Endothelial cell of umbilical vein (primary cell): ENCODE measurements at regions not wholly inside any gene's neighbourhood (a gene's known extent, or its start where the extent isn't known, plus 50 kb on each side); places are given as distances from the start of the nearest gene placed in this dataset.

Experiments used
- BruUV-seq: library from RNA; stranded (reverse); fragments of 400-500 nt; replicated peaks from 2 replicates; lab custom pipeline; 2021; lab: Mats Ljungman, UMichigan
- CTCF ChIA-PET: fragments of 300-600, 350-600 bp; sonication (Branson Sonifier 250); formaldehyde crosslinking; loops from one replicate; lab custom pipeline; 2021; ENCODE audit warnings: antibody characterized with exemption, inconsistent platforms; lab: Charles Lee
- POLR2A ChIA-PET: fragments of 300-600, 350-600 bp; sonication (Branson Sonifier 250); formaldehyde crosslinking; loops from one replicate; lab custom pipeline; 2021; ENCODE audit warnings: antibody characterized with exemption, inconsistent platforms; lab: Charles Lee
- DNase-seq: peaks from one replicate; pipeline ENCODE4 v3.0.0-alpha.2; 2011; ENCODE audit warnings: low read depth, low spot score
- FAIRE-seq: peaks from 2 replicates; lab custom pipeline; 2011; peaks lifted over from hg19 to GRCh38; lab: Jason Lieb, UNC
- H2AFZ ChIP-seq: 2 replicates; pipeline ENCODE4 v1.6.0; 2012; ENCODE audit warnings: low read depth, low read length, control low read depth, inconsistent platforms
- H3K27ac ChIP-seq: 2 replicates; pipeline ENCODE4 v1.5.1; 2011; ENCODE audit warnings: low read depth, mild to moderate bottlenecking, control low read depth, low read length, moderate library complexity; ENCODE audit not compliant: insufficient read depth
- H3K27me3 ChIP-seq, 2 experiments: 2 replicates each; pipeline versions ENCODE4 v1.6.0 to v1.6.1; 2011; ENCODE audit warnings: low read length in 2 of 2, mixed read lengths in 1 of 2; ENCODE audit not compliant: control insufficient read depth in 2 of 2, insufficient read depth in 2 of 2
- H3K36me3 ChIP-seq, 2 experiments: 2 replicates in 1 of 2; 3 replicates in 1 of 2; pipeline ENCODE4 v1.5.1; 2011; ENCODE audit warnings: low read length in 2 of 2, mild to moderate bottlenecking in 1 of 2, moderate library complexity in 1 of 2; ENCODE audit not compliant: control insufficient read depth in 2 of 2, insufficient read depth in 2 of 2; ENCODE audit errors: extremely low read depth in 1 of 2
- H3K4me1 ChIP-seq: 3 replicates; pipeline ENCODE4 v1.5.1; 2011; ENCODE audit warnings: mild to moderate bottlenecking, low read length; ENCODE audit not compliant: control insufficient read depth, insufficient read depth; ENCODE audit errors: extremely low read depth
- H3K4me2 ChIP-seq: 2 replicates; pipeline ENCODE4 v1.6.1; 2011; ENCODE audit warnings: low read length, control low read depth, mixed read lengths; ENCODE audit not compliant: insufficient read depth
- H3K4me3 ChIP-seq, 3 experiments: fragments of 200-600 bp in 1 of 3; sonication (generic), shearing (Covaris generic) in 1 of 3; replicated peaks in 1 of 3; 2 replicates each; pipeline ENCODE4 v1.5.1; 2011 to 2016; ENCODE audit warnings: control low read depth in 3 of 3, low read length in 3 of 3, mild to moderate bottlenecking in 2 of 3, inconsistent platforms in 1 of 3, low read depth in 1 of 3, moderate library complexity in 1 of 3; ENCODE audit not compliant: insufficient read depth in 1 of 3
- H3K79me2 ChIP-seq: 2 replicates; pipeline ENCODE4 v1.6.0; 2012; ENCODE audit warnings: low read length, inconsistent platforms; ENCODE audit not compliant: control insufficient read depth, insufficient read depth
- H3K9ac ChIP-seq: replicated peaks from 2 replicates; pipeline ENCODE3; 2011; ENCODE audit warnings: low read length, control low read depth; ENCODE audit not compliant: insufficient read depth; ENCODE audit errors: extremely low read depth
- H3K9me1 ChIP-seq: replicated peaks from 3 replicates; pipeline ENCODE4 v1.6.0; 2011; ENCODE audit warnings: mild to moderate bottlenecking, low read length; ENCODE audit not compliant: control insufficient read depth, insufficient read depth; ENCODE audit errors: extremely low read depth
- H3K9me3 ChIP-seq: replicated peaks from 2 replicates; pipeline ENCODE4 v1.5.1; 2012; ENCODE audit warnings: low read length, inconsistent platforms; ENCODE audit not compliant: control insufficient read depth, insufficient read depth
- H4K20me1 ChIP-seq: replicated peaks from 2 replicates; pipeline ENCODE3; 2011; ENCODE audit warnings: mild to moderate bottlenecking, low read length; ENCODE audit not compliant: control insufficient read depth, insufficient read depth; ENCODE audit errors: extremely low read depth
- EZH2 ChIP-seq: IDR thresholded peaks from 2 replicates; pipeline ENCODE4 v1.6.1; 2012; ENCODE audit warnings: borderline replicate concordance, low read depth, mild to moderate bottlenecking, moderate library complexity, low read length, inconsistent platforms; ENCODE audit not compliant: severe bottlenecking
- FOS ChIP-seq: IDR thresholded peaks from 2 replicates; pipeline ENCODE4 v1.6.1; 2011; ENCODE audit warnings: mild to moderate bottlenecking, low read length, moderate library complexity, borderline replicate concordance; ENCODE audit not compliant: insufficient read depth
- GATA2 ChIP-seq: IDR thresholded peaks from 2 replicates; pipeline ENCODE4 v1.7.0; 2011; ENCODE audit warnings: low read depth, mild to moderate bottlenecking, moderate library complexity, mixed read lengths, low read length; ENCODE audit not compliant: insufficient read length, insufficient read depth
- JUN ChIP-seq: IDR thresholded peaks from 2 replicates; pipeline ENCODE4 v1.6.1; 2011; ENCODE audit warnings: borderline replicate concordance, low read depth; ENCODE audit not compliant: insufficient read length, insufficient read depth
- MYC ChIP-seq: IDR thresholded peaks from one replicate; pipeline ENCODE4 v1.6.1; 2011; ENCODE audit warnings: mild to moderate bottlenecking, low read depth, low read length
- POLR2A ChIP-seq: IDR thresholded peaks from 2 replicates; pipeline ENCODE4 v1.6.1; 2012; ENCODE audit warnings: low read depth, mild to moderate bottlenecking, control low read depth, low read length
- POLR2AphosphoS5 ChIP-seq: IDR thresholded peaks from 2 replicates; pipeline ENCODE4 v1.6.1; 2012; ENCODE audit warnings: low read depth, mild to moderate bottlenecking, control low read depth, low read length, moderate library complexity; ENCODE audit not compliant: insufficient read depth
- dilution Hi-C: fragments of 300-500 bp; cut with MboI; formaldehyde crosslinking; loops from one replicate; pipeline ENCODE4 v1.15.0; 2019; ENCODE audit warnings: low sequenced_read_pairs; ENCODE audit not compliant: extremely low pct_ligation_motif_present
- intact Hi-C: fragments of 100-400 bp; cut with micrococcal nuclease; formaldehyde crosslinking; loops from one replicate; pipeline ENCODE4 v1.10.0; 2022
- TF ChIP-seq, protein P1 (sequence below), 2 donors: IDR thresholded peaks; 1 replicate in 1 of 2; 2 replicates in 1 of 2; pipeline ENCODE4 v1.5.1; 2011; ENCODE audit warnings: low read length in 2 of 2, mild to moderate bottlenecking in 2 of 2, moderate library complexity in 2 of 2, control low read depth in 1 of 2, inconsistent platforms in 1 of 2, low read depth in 1 of 2; ENCODE audit not compliant: insufficient read depth in 1 of 2; ENCODE audit errors: extremely low read depth in 1 of 2
- TF ChIP-seq, protein P2 (sequence below): IDR thresholded peaks from 2 replicates; pipeline ENCODE4 v1.6.1; 2011; ENCODE audit not compliant: insufficient read depth, insufficient read length

DNA sequence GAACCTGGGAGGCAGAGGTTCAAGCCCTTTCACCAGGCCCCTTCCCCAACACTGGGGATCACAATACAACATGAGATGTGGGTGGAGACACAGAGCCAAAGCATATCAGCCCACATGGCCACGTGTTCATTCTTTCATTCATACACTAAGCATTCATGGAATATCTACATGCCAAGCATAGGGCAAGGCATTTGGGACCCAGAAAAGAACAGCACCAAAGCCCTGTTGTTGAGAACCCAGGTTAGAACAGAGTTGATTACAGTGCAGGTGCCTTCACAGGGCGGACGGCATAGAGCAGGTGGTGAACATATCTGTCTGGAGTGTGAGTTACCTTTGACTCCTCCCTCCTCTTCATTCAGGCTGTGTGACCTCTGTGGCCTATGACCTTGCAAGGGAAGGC lies 159.4 kb upstream of the GSC start:
- intact Hi-C loops (no loop called here), dilution Hi-C loops (no loop called here)
- no peak for DNase-seq
- Histone ChIP-seq H3K4me3 (no peak overlapping the region), H3K79me2 (no peaks in the 10 kb centered on the region), H4K20me1 (no peaks in the 10 kb centered on the region), H3K4me2 (no peak overlapping the region), H3K27me3 (no peaks in the 10 kb centered on the region), H3K4me1 (no peaks in the 10 kb centered on the region), H3K9me1 (no peaks in the 10 kb centered on the region), H3K9me3 (no peaks in the 10 kb centered on the region), H3K9ac (no peak overlapping the region), H2AFZ (no peak overlapping the region), H3K36me3 (no peaks in the 10 kb centered on the region), H3K27ac (no peak overlapping the region)
- no TSS peak for BruUV-seq
- no peak for FAIRE-seq
- ChIA-PET POLR2A (no interaction called here), CTCF (no interaction called here)
- TF ChIP-seq POLR2A: no peak
- no peak for TF ChIP-seq FOS
- no peak for TF ChIP-seq EZH2
- TF ChIP-seq JUN: no peak
- TF ChIP-seq, protein P1, sequence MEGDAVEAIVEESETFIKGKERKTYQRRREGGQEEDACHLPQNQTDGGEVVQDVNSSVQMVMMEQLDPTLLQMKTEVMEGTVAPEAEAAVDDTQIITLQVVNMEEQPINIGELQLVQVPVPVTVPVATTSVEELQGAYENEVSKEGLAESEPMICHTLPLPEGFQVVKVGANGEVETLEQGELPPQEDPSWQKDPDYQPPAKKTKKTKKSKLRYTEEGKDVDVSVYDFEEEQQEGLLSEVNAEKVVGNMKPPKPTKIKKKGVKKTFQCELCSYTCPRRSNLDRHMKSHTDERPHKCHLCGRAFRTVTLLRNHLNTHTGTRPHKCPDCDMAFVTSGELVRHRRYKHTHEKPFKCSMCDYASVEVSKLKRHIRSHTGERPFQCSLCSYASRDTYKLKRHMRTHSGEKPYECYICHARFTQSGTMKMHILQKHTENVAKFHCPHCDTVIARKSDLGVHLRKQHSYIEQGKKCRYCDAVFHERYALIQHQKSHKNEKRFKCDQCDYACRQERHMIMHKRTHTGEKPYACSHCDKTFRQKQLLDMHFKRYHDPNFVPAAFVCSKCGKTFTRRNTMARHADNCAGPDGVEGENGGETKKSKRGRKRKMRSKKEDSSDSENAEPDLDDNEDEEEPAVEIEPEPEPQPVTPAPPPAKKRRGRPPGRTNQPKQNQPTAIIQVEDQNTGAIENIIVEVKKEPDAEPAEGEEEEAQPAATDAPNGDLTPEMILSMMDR (IDR thresholded peaks at IDR 0.05; ENCODE audit: extremely low read depth in 1 of 2, insufficient read depth in 1 of 2, low read depth in 1 of 2, low read length in 2 of 2): no peak
- TF ChIP-seq GATA2: no peak
- TF ChIP-seq MYC: no peak
- no peak for TF ChIP-seq POLR2AphosphoS5
- TF ChIP-seq, protein P2, sequence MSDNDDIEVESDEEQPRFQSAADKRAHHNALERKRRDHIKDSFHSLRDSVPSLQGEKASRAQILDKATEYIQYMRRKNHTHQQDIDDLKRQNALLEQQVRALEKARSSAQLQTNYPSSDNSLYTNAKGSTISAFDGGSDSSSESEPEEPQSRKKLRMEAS: no peak
